ENCODE measurements at regions not wholly inside any gene's neighbourhood (a gene's known extent, or its start where the extent isn't known, plus 50 kb on each side); places are given as distances from the start of the nearest gene placed in this dataset.

GRCh38 chr4:134078230-134078914 lies 123.2 kb downstream of the PABPC4L start:
- Mint-ChIP-seq H3K27ac (no peak overlapping the region; a peak in 1 of 7 replicates), H3K4me3 (no peak overlapping the region), H3K36me3 (ENCODE audit: insufficient read depth in 1 of 3, low read depth in 3 of 3) (peaks cover 0 to 10% (median 0%) of the 10 kb centered on the region in 3 experiments; a peak in 3 of 7 replicates), H3K4me1 (peaks cover 0 to 13% of the 10 kb centered on the region in 2 experiments; a peak in 2 of 4 replicates), H3K27me3 (ENCODE audit: low read depth) (no peaks in the 10 kb centered on the region), H3K9me3 (peaks cover 2 to 5% of the 10 kb centered on the region in 2 experiments; a peak in 3 of 5 replicates)
- Histone ChIP-seq H2AFZ (ENCODE audit: low read length) (no peak overlapping the region), H3K79me2 (ENCODE audit: insufficient read depth, low read length) (no peaks in the 10 kb centered on the region), H4K5ac (ENCODE audit: insufficient read length, low read depth, low read length) (no peak overlapping the region), H2BK120ac (ENCODE audit: low read depth, low read length, poor library complexity, severe bottlenecking) (no peak overlapping the region), H3K23me2 (ENCODE audit: insufficient read length, low read depth, low read length, poor library complexity, severe bottlenecking) (no peaks in the 10 kb centered on the region), H3K4me2 (ENCODE audit: insufficient read depth, insufficient read length, low read length) (no peak overlapping the region), H4K91ac (ENCODE audit: insufficient read length, low read depth, low read length) (no peak overlapping the region), H3K27ac (ENCODE audit: insufficient read length, low read depth, low read length) (no peak overlapping the region), H3K23ac (ENCODE audit: insufficient read length, low read depth, low read length) (no peak overlapping the region), H3K18ac (ENCODE audit: insufficient read length, low read depth, low read length) (no peak overlapping the region), H4K20me1 (ENCODE audit: control insufficient read depth, insufficient read depth, insufficient read length) (no peaks in the 10 kb centered on the region), H3K79me1 (ENCODE audit: insufficient read depth, low read depth, low read length, poor library complexity, severe bottlenecking) (no peaks in the 10 kb centered on the region), H4K8ac (replicated peaks; ENCODE audit: insufficient read length, low read depth, low read length) (no peak overlapping the region), H3K27me3 (ENCODE audit: insufficient read depth, low read length) (no peaks in the 10 kb centered on the region), H2BK12ac (ENCODE audit: insufficient read length, low read depth, low read length) (no peak overlapping the region), H2AK5ac (ENCODE audit: insufficient read length, low read length) (no peak overlapping the region), H3K4ac (ENCODE audit: low read depth, low read length) (no peak overlapping the region), H3K9me3 (ENCODE audit: control insufficient read depth, low read depth, low read length) (no peaks in the 10 kb centered on the region), H2BK5ac (ENCODE audit: insufficient read length, low read length) (no peak overlapping the region), H3K9ac (ENCODE audit: extremely low read depth, insufficient read length, low read length) (no peak overlapping the region), H3K56ac (ENCODE audit: insufficient read length, low read depth, low read length) (no peak overlapping the region), H2BK20ac (ENCODE audit: low read depth, low read length, poor library complexity, severe bottlenecking) (no peak overlapping the region), H3K4me1 (ENCODE audit: insufficient read depth, low read length) (no peaks in the 10 kb centered on the region; the same call in 1 of the 2 replicates), H3T11ph (ENCODE audit: low read length) (no peak overlapping the region), H2BK15ac (ENCODE audit: low read depth, low read length) (no peak overlapping the region), H3K14ac (ENCODE audit: insufficient read depth, low read length) (no peak overlapping the region)
- DNase-seq, result no peak
- WGBS (ENCODE audit: extremely low coverage, insufficient read length, low lambda C conversion rate), result no CpG with 5 or more reads among the region's 11 CpGs
- TF ChIP-seq CTCF (conservative IDR thresholded peaks at IDR 0.05), result no peak

Data from H9 (cell line).